HK-2 (cell line): ENCODE measurements at regions not wholly inside any gene's neighbourhood (a gene's known extent, or its start where the extent isn't known, plus 50 kb on each side); places are given as distances from the start of the nearest gene placed in this dataset.
"Not testable (repeated sequence)": the region's sequence is repeated elsewhere in the genome, so short reads cannot be mapped to it uniquely, and the experiment has no call there.

Experiments
- DNase-seq: peaks from one replicate; pipeline ENCODE4 v3.0.0-alpha.2; 2018; ENCODE audit not compliant: unreplicated experiment

GRCh38 chr12:112615196-112615595 is 176.4 kb upstream of the RPH3A start:
- DNase-seq, result no peak

GRCh38 chr12:112616469-112617152 is 174.9 kb upstream of the RPH3A start:
- no peak for DNase-seq

GRCh38 chr12:112617153-112617505 is 174.4 kb upstream of the RPH3A start:
- no peak for DNase-seq

DNA sequence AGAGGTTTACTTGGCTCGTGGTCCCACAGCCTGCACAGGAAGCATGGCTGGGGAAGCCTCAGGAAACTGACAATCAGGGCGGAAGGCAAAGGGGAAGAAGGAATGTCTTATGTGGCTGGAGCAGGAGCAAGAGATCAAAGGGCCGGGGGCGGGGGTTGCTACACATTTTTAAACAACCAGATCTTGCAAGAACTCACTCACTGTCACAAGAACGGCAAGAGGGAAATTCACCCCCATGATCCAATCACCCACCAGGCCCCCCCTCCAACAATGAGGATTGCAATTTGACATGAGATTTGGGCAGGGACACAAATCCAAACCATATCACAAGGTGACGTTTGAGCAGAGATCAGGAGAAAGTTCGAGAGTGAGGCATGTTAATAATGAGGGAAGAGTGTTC is 163.7 kb upstream of the RPH3A start:
- no peak for DNase-seq

DNA sequence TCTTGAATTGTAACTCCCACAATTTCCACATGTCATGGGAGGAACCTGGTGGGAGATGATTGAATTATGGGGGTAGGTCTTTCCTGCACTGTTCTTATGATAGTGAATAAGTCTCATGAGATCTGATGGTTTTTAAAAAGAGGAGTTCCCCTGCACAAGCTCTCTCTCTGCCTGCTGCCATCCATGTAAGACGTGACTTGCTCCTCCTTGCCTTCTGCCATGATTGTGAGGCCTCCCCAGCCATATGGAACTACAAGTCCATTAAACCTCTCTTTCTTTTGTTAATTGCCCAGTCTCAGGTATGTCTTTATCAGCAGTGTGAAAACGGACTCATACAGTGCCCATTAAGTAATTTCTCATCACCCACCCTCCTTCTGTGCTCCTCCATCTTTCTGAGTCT is 159.6 kb upstream of the RPH3A start:
- DNase-seq, result not testable (repeated sequence)

- DNase-seq, result no peak
Measured at GRCh38 chr12:112635036-112635435, 156.5 kb upstream of the RPH3A start.

DNA sequence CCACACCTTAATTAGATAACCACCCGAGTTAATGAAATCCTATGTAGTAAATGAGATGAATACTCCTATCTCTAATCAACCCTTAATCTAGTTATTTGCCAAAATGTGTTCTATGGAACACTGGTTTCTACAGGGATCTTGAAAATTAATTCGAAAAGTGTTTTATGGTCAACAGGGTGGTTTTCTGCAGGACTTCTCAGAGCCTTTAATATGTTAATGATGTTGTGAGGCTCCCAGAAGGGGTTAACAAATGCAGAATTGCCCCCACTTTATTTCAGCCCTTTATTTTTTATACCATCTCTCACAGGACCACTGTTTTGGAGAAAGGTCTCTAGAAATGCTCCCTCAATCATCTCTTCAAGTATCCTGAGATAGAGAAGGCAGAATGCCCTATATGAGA is 153.1 kb upstream of the RPH3A start:
- DNase-seq, result no peak

DNA sequence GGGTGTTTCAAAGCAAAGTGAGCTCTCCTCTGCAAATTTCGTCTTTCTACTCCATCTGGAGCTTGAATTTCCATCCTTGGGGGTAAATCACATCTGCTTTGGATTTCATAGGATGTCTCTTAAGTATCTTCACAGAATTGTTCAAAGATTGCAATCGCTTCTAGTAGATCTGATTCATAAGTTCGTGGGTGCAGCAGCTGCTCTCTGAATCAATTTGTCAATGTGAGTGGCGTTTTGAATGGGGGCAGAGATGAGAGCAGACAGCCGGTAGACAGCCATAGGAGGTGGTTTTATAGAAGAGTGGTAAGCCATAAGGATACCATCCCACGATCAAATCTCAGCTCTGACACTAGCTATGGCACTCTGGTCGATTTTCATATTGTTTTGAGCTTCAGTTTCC is 146.0 kb upstream of the RPH3A start:
- DNase-seq, result no peak

DNA sequence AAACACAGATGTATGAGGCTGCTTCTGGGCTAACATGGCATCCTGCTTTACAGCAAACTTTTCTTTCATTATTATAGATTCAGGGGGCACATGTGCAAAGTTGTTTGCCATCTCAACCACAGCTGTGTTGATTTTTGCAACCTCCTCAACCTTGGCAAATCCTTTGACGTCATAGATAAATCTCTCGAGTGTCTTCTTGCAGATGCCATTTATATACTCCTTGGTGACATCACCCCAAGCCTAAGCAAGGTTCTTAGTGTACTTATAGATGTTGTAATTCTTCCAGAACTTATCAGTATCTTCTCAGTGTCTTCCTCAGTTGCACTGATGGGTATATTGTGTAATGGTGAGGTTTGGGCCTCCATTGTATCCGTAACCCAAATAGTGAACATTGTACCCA is 135.4 kb upstream of the RPH3A start:
- DNase-seq, result no peak

DNA sequence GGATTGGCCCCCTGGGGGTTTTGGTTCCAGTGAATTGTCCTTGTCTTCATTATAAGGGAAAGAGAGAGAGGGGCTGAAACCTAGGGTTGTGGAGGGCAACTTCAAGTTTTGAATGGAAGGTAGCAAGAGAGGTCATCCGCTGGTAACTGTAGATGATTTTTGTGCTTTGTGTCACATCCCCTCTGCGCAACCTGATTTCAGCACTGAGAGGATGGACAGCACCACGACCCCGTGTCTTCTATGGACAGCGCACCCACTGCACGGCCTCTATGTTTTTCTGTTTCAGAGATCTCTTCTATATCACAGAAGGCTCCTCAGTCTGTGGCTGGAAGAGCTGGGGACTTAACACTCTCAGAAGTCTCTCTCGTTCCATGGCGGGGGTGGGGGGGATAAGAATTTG is 127.0 kb upstream of the RPH3A start:
- DNase-seq, result peak; percentile 4

DNA sequence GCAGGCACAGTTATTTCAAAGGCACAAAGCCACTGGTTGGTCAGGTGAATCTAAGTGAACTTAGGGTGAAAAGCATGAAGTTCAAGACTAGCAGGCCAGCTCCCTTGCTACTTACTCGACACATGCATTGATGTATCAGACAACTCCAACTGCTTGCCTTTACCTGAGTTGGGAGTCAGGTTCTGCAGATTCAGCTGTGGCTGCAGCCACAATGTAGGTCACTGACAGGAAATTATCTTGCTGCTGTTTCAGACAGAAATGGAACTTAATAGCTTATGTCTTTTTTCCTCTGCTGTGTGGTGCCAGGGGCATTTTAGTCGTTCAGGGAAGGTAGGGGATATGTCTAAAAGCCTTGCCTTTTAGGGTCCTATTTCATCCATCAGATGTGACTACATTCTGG is 125.6 kb upstream of the RPH3A start:
- DNase-seq, result no peak

DNA sequence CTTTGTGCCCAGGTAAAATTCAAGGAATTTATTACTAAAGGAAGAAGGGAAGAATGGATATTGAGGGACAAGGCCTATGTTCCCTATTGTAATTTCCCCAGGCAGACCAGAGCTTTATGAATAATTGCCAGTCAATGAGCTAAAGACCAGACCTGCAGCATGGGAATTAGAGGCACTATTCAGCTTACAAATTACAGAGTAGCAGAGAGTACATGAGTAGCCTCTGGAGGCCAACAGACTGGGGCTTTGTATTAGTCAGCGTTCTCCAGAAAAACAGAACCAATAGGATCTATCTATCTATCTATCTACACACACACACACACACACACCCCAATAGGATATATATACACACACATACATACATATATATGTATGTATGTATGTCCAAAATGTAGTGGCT is 120.0 kb upstream of the RPH3A start:
- DNase-seq, result no peak

- DNase-seq, result no peak
Measured at GRCh38 chr12:112674539-112674938, 117.0 kb upstream of the RPH3A start.

DNA sequence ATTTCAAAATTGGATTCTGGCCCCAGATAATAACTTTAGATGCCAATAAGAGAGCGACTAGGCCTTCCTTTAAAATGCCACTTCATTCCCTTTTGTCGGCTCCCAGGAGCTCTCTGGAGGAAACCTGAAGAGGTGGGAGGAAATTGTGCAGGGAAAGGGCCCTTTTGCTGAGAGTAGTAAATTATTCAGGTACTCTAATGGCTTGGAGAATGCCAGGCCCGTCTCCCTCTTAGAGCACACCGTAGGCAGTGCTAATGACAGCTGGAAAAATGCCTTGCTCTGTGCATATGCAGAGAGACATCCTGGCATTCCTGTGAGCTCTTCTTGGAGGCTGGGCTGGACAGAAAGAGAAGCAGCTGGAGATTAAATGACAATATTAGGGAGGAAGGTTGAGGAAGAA is 115.0 kb upstream of the RPH3A start:
- no peak for DNase-seq

DNA sequence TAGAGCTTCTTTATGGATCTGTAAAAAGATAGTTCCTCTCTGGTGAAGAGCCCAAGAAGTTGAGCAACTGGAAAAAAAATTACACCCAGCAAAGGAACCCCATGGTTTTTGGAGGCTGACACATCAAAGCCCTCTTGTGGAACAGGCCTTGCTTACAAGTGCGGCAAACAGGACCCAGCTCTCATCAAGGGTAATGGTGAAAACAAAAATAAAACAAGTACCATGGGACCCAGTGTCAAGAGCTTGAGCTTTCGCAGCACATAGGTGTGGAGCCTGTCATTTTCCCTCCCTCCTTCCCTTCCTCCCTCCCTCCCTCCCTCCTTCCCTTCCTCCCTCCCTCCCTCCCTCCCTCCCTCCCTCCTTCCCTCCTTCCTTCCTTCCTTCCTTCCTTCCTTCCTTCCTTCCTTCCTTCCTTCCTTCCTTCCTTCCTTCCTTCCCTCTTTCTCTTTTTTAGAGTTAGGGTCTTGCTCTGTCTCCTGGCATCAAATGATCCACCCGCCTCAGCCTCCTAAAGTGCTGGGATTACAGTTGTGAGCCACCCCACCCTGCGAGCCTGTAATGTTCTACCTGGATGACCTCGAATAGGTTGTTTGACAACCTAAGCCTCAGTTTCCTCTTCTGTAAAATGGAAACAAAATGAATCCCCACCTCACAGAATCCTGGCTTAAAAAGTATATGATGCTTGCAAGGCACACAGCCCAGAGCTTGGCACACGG is 114.3 kb upstream of the RPH3A start:
- DNase-seq, result no peak

DNA sequence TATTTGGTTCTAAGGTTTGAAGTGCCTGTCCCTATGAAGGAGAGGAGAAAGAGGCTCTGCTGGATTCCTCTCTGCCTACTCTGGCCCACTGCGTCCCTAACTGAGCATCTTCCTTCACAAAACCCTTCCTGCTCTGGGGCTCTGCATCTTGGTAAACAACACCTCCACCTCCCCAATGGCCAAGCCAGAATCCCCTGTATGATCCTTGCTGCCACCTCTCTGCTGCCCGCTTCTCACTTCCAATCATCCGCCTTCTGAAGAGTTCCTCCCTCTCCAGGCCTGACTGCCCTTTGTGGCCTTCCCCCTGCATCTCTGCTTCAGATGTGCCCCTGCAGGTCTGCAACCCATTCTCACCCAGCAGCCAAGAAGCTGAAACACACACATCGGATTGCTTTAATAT is 110.6 kb upstream of the RPH3A start:
- DNase-seq, result no peak

DNA sequence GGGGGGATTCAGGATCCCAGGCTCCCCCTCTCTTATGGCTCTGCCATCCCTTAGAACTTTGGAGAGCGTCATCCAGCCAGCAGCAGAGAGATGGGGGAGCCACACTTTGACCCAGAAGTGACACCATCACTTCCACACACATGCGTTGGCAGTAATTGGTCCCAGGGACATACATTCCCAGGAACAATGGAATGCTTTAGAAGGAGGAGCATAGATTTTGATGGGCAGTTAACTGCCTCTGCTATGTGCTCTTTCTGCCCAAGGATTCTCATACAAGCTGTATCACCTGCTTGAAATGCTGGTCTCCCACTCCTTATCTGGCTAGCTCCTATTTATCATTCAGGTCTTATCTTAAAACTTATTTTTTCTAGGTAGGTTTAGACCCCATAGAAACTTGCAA is 109.0 kb upstream of the RPH3A start:
- DNase-seq, result no peak

GRCh38 chr12:112684742-112685141 is 106.8 kb upstream of the RPH3A start:
- no peak for DNase-seq

- no peak for DNase-seq
Measured at GRCh38 chr12:112685321-112685720, 106.2 kb upstream of the RPH3A start.

DNA sequence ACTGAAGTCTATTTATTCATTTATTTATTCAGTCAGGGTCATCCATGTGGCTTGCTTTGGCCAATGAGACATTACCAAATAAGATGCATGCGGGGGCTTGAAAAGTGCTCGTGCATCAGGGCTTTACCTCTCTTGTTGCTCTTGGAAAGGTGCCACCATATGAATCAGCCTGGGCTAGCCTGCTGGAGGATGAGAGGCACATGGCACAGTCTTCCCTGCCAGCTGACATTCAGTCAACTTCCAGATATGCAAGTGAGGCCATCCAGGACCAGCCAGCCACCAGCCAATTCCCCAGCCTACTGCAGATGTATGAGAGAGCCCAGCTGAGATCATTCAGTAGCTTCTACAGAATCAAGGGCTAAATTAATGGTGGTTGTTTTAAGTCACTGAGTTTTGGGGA is 105.2 kb upstream of the RPH3A start:
- DNase-seq, result peak; percentile 17

DNA sequence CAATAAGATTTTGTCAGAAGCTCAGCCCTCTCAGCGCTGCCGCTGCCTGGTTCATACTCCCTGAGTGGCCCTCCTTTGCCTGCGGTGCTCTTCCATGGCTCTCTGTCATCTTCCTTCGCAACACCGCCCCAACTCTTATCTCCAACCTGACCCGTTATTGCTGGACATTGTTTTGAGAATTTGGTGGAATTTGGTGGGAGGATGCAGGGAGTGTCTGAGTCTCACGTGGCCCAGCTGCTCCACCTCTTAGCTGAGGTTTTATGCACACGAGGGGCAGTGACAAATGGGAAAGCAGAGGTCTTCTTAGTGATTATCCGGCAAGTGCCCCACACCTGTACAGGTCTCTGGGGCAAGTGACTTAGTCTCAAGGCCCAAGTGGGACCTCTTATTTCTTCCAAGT is 97.5 kb upstream of the RPH3A start:
- no peak for DNase-seq

GRCh38 chr12:112697441-112697840 is 94.1 kb upstream of the RPH3A start:
- not testable (repeated sequence) for DNase-seq

DNA sequence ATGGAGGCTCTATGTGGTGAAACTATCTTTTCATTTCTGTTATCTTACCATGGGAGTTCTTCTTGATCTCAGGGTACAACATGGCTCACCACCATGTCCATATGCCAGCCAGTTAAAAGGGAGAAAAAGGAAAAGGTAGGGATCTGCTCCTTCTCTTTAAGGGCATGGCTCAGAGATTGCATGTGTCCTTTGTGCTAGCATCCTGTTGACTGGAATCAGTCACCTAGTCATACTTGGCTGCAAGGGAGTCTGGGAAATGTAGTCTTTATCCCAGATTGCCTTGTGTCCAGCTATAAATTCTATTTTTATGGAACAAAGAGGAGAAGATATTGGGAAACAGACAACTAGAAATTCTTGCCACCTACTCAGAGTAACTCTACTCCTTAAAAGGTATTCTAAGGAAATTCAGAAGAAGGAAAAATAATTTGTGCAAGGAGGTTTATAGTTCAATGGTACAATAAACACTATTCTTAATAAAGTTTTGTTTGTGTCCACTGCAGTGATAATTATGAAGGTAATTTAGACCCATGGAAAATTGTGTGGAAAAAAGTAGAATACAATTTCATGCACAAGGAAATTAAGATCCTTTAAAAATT is 86.4 kb upstream of the RPH3A start:
- DNase-seq, result no peak
